ENCODE measurements at regions not wholly inside any gene's neighbourhood (a gene's known extent, or its start where the extent isn't known, plus 50 kb on each side); places are given as distances from the start of the nearest gene placed in this dataset.

DNA sequence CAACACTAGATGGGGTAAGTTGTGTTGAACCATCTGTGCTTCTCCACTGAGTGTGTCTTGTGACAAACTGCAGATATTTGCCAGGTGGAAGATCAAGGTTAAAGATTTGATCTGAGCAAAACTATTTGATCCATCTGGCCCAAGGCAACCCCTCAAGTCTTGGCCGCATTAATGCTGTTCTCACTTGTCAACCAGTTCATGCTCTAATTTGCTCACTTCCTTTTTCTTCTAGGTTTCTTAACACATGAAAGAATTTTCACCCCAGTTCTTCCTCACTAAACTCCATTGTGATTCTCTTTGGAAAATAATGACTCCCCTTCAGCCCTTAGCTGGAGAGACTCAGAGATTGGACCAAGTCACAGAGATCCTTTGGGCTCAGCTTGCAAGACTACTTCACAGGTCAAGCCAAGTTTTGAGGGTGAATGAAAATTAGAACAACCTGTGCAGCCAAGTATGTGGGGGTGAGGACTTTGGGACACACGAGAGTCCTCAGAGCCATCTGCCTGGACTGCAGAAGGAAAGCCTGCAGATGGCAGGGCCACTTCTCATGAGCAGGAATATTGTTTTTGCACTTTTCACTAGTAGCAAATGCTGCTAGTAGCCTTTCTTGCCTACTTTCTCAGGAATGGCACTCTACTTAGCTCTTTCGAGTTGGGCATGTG, 166.5 kb downstream of the AXIN2 start:
- Mint-ChIP-seq H3K4me3 (no peak overlapping the region), H3K27ac (ENCODE audit: unreplicated experiment) (no peak overlapping the region), H3K4me1 (peaks cover 8% of the 10 kb centered on the region), H3K9me3 (peaks cover 4% of the 10 kb centered on the region), H3K27me3 (ENCODE audit: low read depth) (no peaks in the 10 kb centered on the region), H3K36me3 (ENCODE audit: low read depth) (no peaks in the 10 kb centered on the region)
- TF ChIP-seq, protein P1, sequence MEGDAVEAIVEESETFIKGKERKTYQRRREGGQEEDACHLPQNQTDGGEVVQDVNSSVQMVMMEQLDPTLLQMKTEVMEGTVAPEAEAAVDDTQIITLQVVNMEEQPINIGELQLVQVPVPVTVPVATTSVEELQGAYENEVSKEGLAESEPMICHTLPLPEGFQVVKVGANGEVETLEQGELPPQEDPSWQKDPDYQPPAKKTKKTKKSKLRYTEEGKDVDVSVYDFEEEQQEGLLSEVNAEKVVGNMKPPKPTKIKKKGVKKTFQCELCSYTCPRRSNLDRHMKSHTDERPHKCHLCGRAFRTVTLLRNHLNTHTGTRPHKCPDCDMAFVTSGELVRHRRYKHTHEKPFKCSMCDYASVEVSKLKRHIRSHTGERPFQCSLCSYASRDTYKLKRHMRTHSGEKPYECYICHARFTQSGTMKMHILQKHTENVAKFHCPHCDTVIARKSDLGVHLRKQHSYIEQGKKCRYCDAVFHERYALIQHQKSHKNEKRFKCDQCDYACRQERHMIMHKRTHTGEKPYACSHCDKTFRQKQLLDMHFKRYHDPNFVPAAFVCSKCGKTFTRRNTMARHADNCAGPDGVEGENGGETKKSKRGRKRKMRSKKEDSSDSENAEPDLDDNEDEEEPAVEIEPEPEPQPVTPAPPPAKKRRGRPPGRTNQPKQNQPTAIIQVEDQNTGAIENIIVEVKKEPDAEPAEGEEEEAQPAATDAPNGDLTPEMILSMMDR (conservative IDR thresholded peaks at IDR 0.05) = no peak
- no peak for DNase-seq (ENCODE audit: low read depth, low spot score)

DNA sequence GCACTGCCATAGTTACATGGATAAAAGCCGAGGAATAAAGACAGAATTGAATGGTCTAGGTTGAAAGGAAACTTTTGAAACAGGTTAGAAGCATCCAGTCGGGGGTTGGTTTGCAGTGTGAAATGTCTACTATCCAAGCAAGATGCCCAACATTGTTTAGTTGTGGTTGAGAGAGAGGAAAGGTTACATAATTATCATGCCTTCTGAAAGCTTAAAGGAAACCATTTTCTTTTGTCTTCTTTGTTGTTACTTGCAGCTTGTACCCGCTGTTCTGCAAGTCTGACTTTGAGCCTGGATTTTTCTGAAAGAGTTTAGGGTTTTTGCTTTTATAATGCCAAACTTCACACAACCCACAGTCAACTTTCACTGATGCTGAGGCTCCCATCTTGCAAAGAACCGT, 167.9 kb downstream of the AXIN2 start:
- peaks cover 8% of the 10 kb centered on the region for H3K4me1 Mint-ChIP-seq
- H3K27me3 Mint-ChIP-seq (ENCODE audit: low read depth) = no peaks in the 10 kb centered on the region
- peak overlapping the region; percentile 44 for H3K27ac Mint-ChIP-seq (ENCODE audit: unreplicated experiment)
- no peak for DNase-seq (ENCODE audit: low read depth, low spot score)
- peaks cover 4% of the 10 kb centered on the region for H3K9me3 Mint-ChIP-seq
- no peaks in the 10 kb centered on the region for H3K36me3 Mint-ChIP-seq (ENCODE audit: low read depth)
- TF ChIP-seq, protein P1 (conservative IDR thresholded peaks at IDR 0.05) = no peak
- H3K4me3 Mint-ChIP-seq = no peak overlapping the region

DNA sequence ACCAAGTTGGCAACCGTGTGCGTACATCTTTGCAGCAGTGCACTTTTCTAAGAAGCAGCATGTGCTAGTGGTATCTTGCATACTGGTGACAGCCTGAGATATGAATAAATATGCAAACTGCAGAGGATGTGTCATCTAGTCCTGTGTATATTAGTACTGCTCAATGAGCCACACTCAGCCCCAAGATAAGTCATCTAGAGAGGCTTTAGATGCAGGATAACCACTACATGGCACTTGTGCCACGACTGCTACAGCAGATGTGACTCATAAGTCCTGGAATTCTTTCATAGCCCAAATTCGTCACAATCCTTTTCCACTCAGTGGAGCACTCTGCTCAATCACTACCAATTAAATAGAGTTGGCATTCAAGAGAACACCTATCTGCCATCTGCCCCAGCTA, 171.5 kb downstream of the AXIN2 start:
- DNase-seq (ENCODE audit: low read depth, low spot score) = no peak
- H3K36me3 Mint-ChIP-seq (ENCODE audit: low read depth) = no peaks in the 10 kb centered on the region
- TF ChIP-seq, protein P1 (conservative IDR thresholded peaks at IDR 0.05) = no peak
- peaks cover 8% of the 10 kb centered on the region for H3K4me1 Mint-ChIP-seq
- H3K9me3 Mint-ChIP-seq = peaks cover 7% of the 10 kb centered on the region
- H3K27ac Mint-ChIP-seq (ENCODE audit: unreplicated experiment) = no peak overlapping the region
- H3K27me3 Mint-ChIP-seq (ENCODE audit: low read depth) = no peaks in the 10 kb centered on the region
- H3K4me3 Mint-ChIP-seq = no peak overlapping the region

DNA sequence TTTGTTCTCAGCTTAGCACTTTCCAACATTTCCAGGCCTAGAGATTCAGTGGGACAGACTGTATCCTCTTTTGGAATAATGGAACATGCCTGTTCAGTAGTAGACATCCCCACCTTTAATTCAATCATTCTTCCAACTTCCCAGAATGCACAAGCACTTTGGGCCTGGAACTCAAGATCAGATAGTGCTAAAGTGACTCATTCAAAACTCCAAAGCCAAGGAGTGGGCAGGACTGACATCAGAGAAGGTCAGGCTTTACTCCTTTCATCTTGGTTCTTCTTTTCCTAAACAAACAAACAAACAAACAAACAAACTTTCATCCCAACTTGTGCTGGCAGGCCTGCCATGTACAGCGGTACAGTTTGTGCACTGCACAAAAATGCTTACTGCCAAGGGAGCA, 172.0 kb downstream of the AXIN2 start:
- no peak for DNase-seq (ENCODE audit: low read depth, low spot score)
- H3K9me3 Mint-ChIP-seq = peaks cover 7% of the 10 kb centered on the region
- H3K4me3 Mint-ChIP-seq = no peak overlapping the region
- H3K27me3 Mint-ChIP-seq (ENCODE audit: low read depth) = no peaks in the 10 kb centered on the region
- H3K27ac Mint-ChIP-seq (ENCODE audit: unreplicated experiment) = no peak overlapping the region
- H3K4me1 Mint-ChIP-seq = peaks cover 8% of the 10 kb centered on the region
- TF ChIP-seq, protein P1 (conservative IDR thresholded peaks at IDR 0.05) = no peak
- H3K36me3 Mint-ChIP-seq (ENCODE audit: low read depth) = no peaks in the 10 kb centered on the region

DNA sequence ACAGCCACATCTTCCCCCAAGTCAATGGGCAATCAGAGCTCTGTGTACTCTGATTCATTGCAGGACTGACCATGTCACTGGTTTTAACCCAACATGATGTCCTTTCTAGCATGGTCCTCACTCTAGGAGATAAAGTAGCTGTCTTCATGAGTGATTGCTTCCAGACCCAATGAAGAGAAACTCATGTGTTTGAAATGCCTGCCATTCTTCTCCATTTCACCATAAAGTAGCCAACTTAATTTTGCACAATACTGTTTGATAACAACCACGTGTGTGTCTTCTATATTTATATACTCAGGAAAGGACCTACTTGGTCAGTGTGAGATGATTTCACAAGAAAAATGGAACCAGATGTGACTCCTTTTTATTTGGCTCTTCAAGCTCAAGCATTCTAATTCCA, 172.5 kb downstream of the AXIN2 start:
- TF ChIP-seq, protein P1 (conservative IDR thresholded peaks at IDR 0.05) = no peak
- Mint-ChIP-seq H3K9me3 (peaks cover 7% of the 10 kb centered on the region), H3K4me1 (peaks cover 8% of the 10 kb centered on the region), H3K27ac (ENCODE audit: unreplicated experiment) (no peak overlapping the region), H3K27me3 (ENCODE audit: low read depth) (no peaks in the 10 kb centered on the region), H3K36me3 (ENCODE audit: low read depth) (no peaks in the 10 kb centered on the region), H3K4me3 (no peak overlapping the region)
- no peak for DNase-seq (ENCODE audit: low read depth, low spot score)

Data from neural crest cell (in vitro differentiated cells).